Activated naive CD8-positive, alpha-beta T cell (primary cell): ENCODE measurements at regions not wholly inside any gene's neighbourhood (a gene's known extent, or its start where the extent isn't known, plus 50 kb on each side); places are given as distances from the start of the nearest gene placed in this dataset.

ENCODE experiments used
- H3K27ac Mint-ChIP-seq: one replicate; pipeline ENCODE4 v1.8.0; 2021; ENCODE audit warnings: mixed read lengths
- H3K27me3 Mint-ChIP-seq: one replicate; pipeline ENCODE4 v1.8.0; 2021; ENCODE audit warnings: mixed read lengths
- H3K36me3 Mint-ChIP-seq: one replicate; pipeline ENCODE4 v1.8.0; 2021; ENCODE audit warnings: mixed read lengths
- H3K4me1 Mint-ChIP-seq: one replicate; pipeline ENCODE4 v1.8.0; 2021; ENCODE audit warnings: low read depth, mixed read lengths
- H3K4me3 Mint-ChIP-seq: one replicate; pipeline ENCODE4 v1.8.0; 2021; ENCODE audit warnings: mild to moderate bottlenecking, mixed read lengths
- H3K9me3 Mint-ChIP-seq: one replicate; pipeline ENCODE4 v1.8.0; 2021; ENCODE audit warnings: low read depth, mixed read lengths

- Mint-ChIP-seq H3K27ac (no peak overlapping the region), H3K9me3 (no peaks in the 10 kb centered on the region), H3K27me3 (peaks cover 9% of the 10 kb centered on the region), H3K36me3 (no peaks in the 10 kb centered on the region), H3K4me3 (no peak overlapping the region), H3K4me1 (no peaks in the 10 kb centered on the region)
Measured at GRCh38 chr5:133681896-133682295, 69.6 kb upstream of the FSTL4 start.

GRCh38 chr5:133680830-133681565, 68.7 kb upstream of the FSTL4 start:
- H3K27me3 Mint-ChIP-seq: peaks cover 2% of the 10 kb centered on the region
- H3K27ac Mint-ChIP-seq: no peak overlapping the region
- H3K4me1 Mint-ChIP-seq: no peaks in the 10 kb centered on the region
- no peaks in the 10 kb centered on the region for H3K36me3 Mint-ChIP-seq
- H3K4me3 Mint-ChIP-seq: no peak overlapping the region
- H3K9me3 Mint-ChIP-seq: no peaks in the 10 kb centered on the region

GRCh38 chr5:133679534-133679933, 67.2 kb upstream of the FSTL4 start:
- no peaks in the 10 kb centered on the region for H3K36me3 Mint-ChIP-seq
- no peak overlapping the region for H3K4me3 Mint-ChIP-seq
- peaks cover under 1% of the 10 kb centered on the region for H3K27me3 Mint-ChIP-seq
- no peaks in the 10 kb centered on the region for H3K4me1 Mint-ChIP-seq
- H3K27ac Mint-ChIP-seq: no peak overlapping the region
- H3K9me3 Mint-ChIP-seq: no peaks in the 10 kb centered on the region

GRCh38 chr5:133675376-133676154, 63.2 kb upstream of the FSTL4 start:
- Mint-ChIP-seq H3K27me3 (no peaks in the 10 kb centered on the region), H3K4me3 (no peak overlapping the region), H3K36me3 (no peaks in the 10 kb centered on the region), H3K4me1 (no peaks in the 10 kb centered on the region), H3K9me3 (peaks cover 11% of the 10 kb centered on the region), H3K27ac (no peak overlapping the region)

- Mint-ChIP-seq H3K4me3 (no peak overlapping the region), H3K27ac (no peak overlapping the region), H3K9me3 (peaks cover 12% of the 10 kb centered on the region), H3K27me3 (peaks cover 9% of the 10 kb centered on the region), H3K36me3 (no peaks in the 10 kb centered on the region), H3K4me1 (no peaks in the 10 kb centered on the region)
Measured at GRCh38 chr5:133670336-133670735, 58.0 kb upstream of the FSTL4 start.

GRCh38 chr5:133669472-133669871, 57.1 kb upstream of the FSTL4 start:
- H3K4me1 Mint-ChIP-seq: no peaks in the 10 kb centered on the region
- peaks cover 12% of the 10 kb centered on the region for H3K9me3 Mint-ChIP-seq
- no peak overlapping the region for H3K27ac Mint-ChIP-seq
- H3K27me3 Mint-ChIP-seq: peaks cover 9% of the 10 kb centered on the region
- no peaks in the 10 kb centered on the region for H3K36me3 Mint-ChIP-seq
- H3K4me3 Mint-ChIP-seq: no peak overlapping the region

GRCh38 chr5:133668458-133668857, 56.1 kb upstream of the FSTL4 start:
- Mint-ChIP-seq H3K4me3 (no peak overlapping the region), H3K9me3 (peaks cover 12% of the 10 kb centered on the region), H3K36me3 (no peaks in the 10 kb centered on the region), H3K4me1 (no peaks in the 10 kb centered on the region), H3K27me3 (peaks cover 9% of the 10 kb centered on the region), H3K27ac (no peak overlapping the region)

- H3K27ac Mint-ChIP-seq: no peak overlapping the region
Measured at GRCh38 chr5:133667217-133667616, 54.9 kb upstream of the FSTL4 start.

GRCh38 chr5:133665571-133665970, 53.2 kb upstream of the FSTL4 start:
- peaks cover under 1% of the 10 kb centered on the region for H3K9me3 Mint-ChIP-seq
- no peaks in the 10 kb centered on the region for H3K36me3 Mint-ChIP-seq
- H3K27me3 Mint-ChIP-seq: peaks cover 9% of the 10 kb centered on the region
- no peak overlapping the region for H3K27ac Mint-ChIP-seq
- H3K4me1 Mint-ChIP-seq: no peaks in the 10 kb centered on the region
- no peak overlapping the region for H3K4me3 Mint-ChIP-seq

More at GRCh38 chr5:133667217-133667616, 54.9 kb upstream of the FSTL4 start:
- Mint-ChIP-seq H3K4me1 (no peaks in the 10 kb centered on the region), H3K4me3 (no peak overlapping the region), H3K9me3 (peaks cover 9% of the 10 kb centered on the region), H3K27me3 (peaks cover 9% of the 10 kb centered on the region), H3K36me3 (no peaks in the 10 kb centered on the region)

GRCh38 chr5:133664422-133664821, 52.1 kb upstream of the FSTL4 start:
- Mint-ChIP-seq H3K27ac (no peak overlapping the region), H3K36me3 (no peaks in the 10 kb centered on the region), H3K4me3 (no peak overlapping the region), H3K4me1 (no peaks in the 10 kb centered on the region), H3K9me3 (no peaks in the 10 kb centered on the region), H3K27me3 (peaks cover 9% of the 10 kb centered on the region)

GRCh38 chr5:133663397-133664054, 51.2 kb upstream of the FSTL4 start:
- Mint-ChIP-seq H3K27ac (no peak overlapping the region), H3K4me1 (no peaks in the 10 kb centered on the region), H3K4me3 (no peak overlapping the region), H3K27me3 (peaks cover 6% of the 10 kb centered on the region), H3K9me3 (no peaks in the 10 kb centered on the region), H3K36me3 (no peaks in the 10 kb centered on the region)

GRCh38 chr5:133662578-133662977, 50.2 kb upstream of the FSTL4 start:
- Mint-ChIP-seq H3K27me3 (peaks cover 2% of the 10 kb centered on the region), H3K27ac (no peak overlapping the region), H3K9me3 (no peaks in the 10 kb centered on the region), H3K36me3 (no peaks in the 10 kb centered on the region), H3K4me1 (no peaks in the 10 kb centered on the region), H3K4me3 (no peak overlapping the region)
